ACHN (cell line): ENCODE measurements at regions not wholly inside any gene's neighbourhood (a gene's known extent, or its start where the extent isn't known, plus 50 kb on each side); places are given as distances from the start of the nearest gene placed in this dataset.

Experiments
- DNase-seq: peaks from one replicate; pipeline ENCODE4 v3.0.0-alpha.2; 2015
- in situ Hi-C: cut with HindIII; loops from 2 replicates; pipeline ENCODE4 v1.10.0; 2017; ENCODE audit warnings: low sequenced_read_pairs, low pct_ligation_motif_present, low pct_unique_long_range_greater_than_20kb

DNA sequence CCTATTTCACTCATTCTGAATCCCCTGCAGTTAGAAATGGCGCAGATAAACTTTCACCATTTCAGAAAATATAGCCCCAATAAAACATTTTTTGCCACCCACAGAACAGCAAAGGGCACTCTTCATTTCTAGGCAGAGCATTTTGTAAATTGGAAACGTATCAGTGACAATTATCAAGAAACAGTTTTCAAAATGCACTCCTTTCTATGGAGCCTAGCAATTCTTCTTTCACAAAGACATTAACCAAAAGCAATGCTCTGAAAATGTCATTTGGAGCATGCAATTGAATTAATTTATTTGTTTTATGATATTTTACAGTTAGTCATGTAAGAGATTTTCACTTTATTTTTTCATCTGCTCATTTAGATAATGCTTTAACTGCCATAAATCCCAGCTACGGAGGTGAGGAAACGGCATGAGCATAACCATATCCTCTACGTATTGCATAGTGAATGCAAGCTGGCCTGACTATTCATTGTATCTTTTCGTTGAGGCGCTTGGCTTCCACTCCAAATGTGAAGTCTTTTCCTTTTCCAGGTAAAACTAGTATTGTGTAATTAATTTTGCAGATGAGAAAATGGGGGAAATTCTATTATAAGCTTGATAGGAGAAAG is 813.4 kb downstream of the C6orf118 start:
- no peak for DNase-seq
- in situ Hi-C loops, result no loop called here

GRCh38 chr6:164478426-164478825 is 831.0 kb downstream of the C6orf118 start:
- no peak for DNase-seq
- in situ Hi-C loops, result no loop called here

DNA sequence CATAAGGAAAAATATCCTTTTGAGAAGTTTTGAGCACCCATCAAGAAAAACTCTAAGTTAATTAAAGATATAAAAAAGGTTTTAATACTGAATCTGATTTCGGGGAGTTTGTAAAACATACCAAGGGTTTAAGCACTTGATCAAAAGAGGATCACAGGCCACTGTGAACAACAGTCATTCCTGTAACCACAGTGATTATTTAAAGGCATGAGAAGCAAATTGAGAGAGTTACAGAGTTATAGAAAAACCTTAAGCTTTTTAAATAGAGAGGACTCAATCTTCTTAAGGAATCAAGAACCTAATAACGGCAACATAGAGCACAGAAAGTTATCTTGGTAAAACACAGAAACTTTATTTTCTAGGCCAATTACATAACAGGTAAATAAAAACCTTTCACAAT is 831.6 kb downstream of the C6orf118 start:
- DNase-seq, result no peak
- in situ Hi-C loops, result no loop called here

DNA sequence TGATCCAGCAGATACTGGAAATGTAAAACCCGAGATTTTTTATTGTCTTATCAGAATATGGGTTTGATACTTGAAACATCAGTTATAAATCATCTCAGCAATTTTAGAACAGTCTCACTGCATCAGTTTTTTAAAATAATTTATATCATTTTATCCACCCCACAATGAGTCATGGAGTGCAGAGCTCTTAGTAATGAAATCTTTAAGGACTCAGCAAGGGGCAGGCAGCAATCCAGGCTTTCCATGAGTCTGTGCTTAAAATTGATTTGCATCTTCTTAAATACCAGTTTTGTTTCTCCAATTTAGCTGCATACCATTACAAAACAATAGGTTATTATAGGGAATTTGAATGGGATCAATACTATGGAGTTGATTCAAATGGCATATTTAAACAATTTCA is 832.3 kb downstream of the C6orf118 start:
- in situ Hi-C loops, result no loop called here
- DNase-seq, result no peak

- DNase-seq, result no peak
- in situ Hi-C loops, result no loop called here
Observed at GRCh38 chr6:164469276-164469949, 840.0 kb downstream of the C6orf118 start.

DNA sequence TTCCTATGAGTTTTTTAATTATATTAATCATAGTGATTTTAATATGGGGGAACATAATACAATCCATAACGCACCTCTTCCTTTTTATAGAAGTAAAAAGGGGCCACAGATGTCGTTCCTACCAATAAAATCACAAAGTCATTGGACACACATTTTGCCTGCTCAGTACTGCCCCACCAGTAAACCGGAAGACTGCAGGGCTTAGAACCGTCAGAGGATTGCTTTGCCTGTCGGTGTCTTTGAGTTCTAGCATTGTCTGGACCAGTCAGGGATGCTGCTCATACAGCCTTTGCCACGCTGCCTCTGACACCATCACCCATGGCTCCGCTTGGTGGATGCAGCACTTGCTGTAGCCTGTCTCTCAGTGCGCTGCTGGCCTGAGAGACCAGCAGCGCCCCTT is 853.6 kb downstream of the C6orf118 start:
- in situ Hi-C loops, result no loop called here
- DNase-seq, result no peak

DNA sequence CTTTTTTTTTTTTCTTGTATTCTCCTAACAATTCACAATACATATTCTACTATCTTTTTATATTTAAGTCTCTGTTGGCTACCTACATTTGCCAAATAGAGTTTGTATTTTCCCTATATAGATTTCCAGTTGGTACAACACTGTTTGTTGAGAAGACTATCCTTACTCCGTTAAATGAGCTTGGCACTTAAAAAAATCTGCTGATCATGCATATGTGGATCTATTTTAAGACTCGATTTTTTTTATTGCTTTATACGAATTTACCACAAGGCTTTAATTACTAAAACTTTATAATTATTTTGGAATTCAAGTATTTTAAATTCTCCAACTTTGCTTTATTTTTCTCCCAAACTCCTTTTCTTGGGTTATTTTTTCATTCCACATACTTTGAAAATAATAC is 855.6 kb downstream of the C6orf118 start:
- no peak for DNase-seq
- in situ Hi-C loops, result no loop called here

DNA sequence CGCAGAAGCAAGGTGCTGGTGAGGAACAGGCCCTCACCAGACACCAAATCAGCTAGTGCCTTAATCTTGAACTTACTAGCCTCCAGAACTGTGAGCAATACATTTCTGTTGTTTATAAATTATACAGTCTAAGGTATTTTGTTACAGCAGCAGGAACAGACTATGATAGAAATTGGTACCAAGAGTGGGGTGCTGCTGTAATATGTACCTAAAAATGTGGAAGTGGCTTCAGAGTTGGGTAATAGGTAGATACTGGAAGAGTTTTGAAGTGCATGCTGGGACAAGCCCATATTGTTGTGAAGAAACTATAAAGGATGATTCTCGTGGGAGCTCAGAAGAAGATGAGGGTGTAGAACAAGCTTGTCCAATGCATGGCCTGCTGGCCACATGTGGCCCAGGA is 866.8 kb downstream of the C6orf118 start:
- in situ Hi-C loops, result no loop called here
- DNase-seq, result no peak

DNA sequence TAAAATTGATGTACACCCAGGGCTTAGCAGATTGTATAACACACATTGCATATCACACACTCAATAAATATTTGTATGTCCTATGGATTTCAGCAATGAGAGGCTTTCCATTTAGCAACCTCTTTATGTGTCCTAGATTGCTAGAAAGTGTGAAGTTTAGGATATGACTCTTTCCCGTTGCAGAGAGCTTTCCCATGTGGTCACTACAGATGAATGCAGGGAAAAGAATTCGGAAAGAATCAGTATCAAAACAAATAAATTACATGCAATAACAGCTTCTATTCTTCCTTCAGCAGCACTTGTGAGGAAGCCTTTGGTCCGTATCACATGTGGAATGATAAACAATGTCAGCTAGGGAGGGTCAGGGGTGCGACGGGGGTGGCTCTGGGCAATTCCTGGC is 870.1 kb downstream of the C6orf118 start:
- in situ Hi-C loops, result no loop called here
- no peak for DNase-seq

DNA sequence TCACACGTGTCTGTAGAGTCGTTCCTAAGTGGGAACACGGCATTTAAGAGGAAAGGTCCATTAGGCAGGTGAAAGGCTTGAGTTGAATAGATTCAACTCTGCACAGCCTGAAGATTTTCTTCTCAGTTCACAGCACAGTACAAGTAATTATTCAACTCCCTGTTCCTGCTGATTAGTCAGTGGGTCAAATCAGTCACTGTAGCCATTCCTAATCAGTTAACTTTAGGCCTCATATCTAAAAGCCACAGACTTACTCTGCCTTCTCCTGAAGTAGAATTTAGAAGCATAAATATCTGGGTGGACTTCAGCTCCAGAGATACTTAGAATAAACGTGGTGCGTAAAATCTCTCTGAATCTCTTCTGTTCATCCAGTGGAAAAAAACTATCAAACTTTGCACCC is 872.4 kb downstream of the C6orf118 start:
- DNase-seq, result no peak
- in situ Hi-C loops, result no loop called here

- in situ Hi-C loops, result no loop called here
- no peak for DNase-seq
Observed at GRCh38 chr6:164427728-164428402, 881.5 kb downstream of the C6orf118 start.

DNA sequence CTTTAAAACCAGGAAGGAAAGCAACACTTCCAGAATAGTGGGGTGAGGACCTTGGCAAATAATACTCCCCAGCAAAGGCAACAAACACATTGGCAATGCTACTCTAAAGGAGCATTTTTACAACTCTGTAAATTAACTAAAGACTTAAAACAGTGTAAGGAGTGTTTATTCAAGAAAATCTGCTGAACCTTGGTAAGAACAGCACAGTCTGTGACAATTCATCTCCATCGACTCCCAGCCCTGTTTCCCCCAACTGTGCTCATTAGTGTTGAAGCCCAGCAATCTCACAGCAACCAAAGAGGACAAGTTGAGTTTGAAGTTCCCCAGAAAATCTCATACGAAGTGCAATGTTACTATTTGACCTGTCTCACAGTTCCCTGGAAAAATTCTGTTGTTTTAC is 884.9 kb downstream of the C6orf118 start:
- in situ Hi-C loops, result no loop called here

GRCh38 chr6:164419099-164419498 is 890.3 kb downstream of the C6orf118 start:
- in situ Hi-C loops, result no loop called here
- DNase-seq, result no peak

More for the DNA sequence above, 884.9 kb downstream of the C6orf118 start:
- DNase-seq, result no peak

DNA sequence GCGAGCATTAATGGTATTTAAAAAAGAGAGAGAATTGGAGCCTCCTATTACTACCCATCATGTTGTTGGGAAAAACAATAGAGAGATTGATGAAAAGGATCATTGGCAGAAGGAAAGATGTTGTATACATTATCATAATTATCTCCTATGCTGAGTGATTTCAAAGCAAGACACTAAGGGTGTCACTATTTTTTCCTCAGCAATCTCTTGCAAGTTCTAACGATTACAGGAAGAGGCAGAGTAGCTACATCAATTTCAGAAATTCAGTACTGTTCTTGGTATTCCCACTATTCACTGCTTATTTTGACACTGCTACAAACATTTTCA is 891.2 kb downstream of the C6orf118 start:
- DNase-seq, result no peak
- in situ Hi-C loops, result no loop called here

- in situ Hi-C loops, result no loop called here
- DNase-seq, result no peak
Observed at GRCh38 chr6:164417537-164418261, 891.7 kb downstream of the C6orf118 start.

DNA sequence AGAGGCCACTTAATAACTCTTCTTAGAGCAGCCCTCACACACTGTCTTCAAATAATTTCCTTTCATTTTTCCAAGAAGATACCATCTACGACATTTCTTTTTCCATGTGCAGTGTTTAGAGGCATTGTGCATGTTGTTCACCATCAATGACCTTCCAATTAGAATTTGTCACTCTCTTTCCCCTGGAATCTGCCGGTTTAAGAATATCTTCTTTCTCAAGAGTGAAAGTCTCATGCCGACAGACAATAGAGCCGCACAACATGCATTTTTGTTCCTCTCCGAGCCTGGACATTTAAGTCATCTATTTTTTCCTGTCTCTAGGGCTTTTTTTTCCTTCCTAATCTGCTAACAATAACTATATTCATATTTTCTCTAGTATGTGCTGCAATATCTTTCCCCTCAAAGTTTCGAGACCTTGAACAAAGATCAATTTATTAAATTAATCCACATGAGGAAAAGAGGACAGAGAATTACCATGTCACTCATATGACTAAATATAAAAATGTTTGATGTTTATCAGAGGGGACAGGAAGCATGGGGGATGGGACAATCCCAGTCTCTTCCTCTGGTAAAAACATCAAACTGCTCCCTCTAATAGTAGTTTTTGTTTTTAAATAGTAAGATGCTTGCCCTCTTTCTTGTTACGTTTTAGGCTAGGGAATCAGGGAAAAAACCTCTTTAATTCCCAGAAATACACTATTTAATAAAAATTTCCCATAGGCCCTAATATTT is 893.4 kb downstream of the C6orf118 start:
- DNase-seq, result no peak
- in situ Hi-C loops, result no loop called here

GRCh38 chr6:164414695-164415094 is 894.7 kb downstream of the C6orf118 start:
- no peak for DNase-seq
- in situ Hi-C loops, result no loop called here

DNA sequence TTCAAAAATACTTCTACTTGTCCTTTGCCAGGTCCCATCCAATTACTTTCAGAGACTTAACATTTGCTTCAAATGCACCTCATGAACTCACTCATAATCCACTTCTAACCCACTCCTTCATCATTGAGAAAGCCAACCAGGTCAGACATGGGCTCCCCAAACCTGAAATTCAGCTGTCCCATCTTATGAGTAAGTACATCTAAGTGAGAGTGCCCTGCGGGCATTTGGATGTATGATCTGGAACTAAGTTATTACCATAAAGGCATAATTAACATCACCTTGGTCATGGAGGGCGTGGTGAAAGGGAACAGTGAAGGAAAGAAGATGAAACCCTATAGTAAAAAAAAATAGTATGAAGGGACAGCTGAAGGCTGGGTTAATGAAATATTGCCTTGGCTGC is 896.8 kb downstream of the C6orf118 start:
- in situ Hi-C loops, result no loop called here

GRCh38 chr6:164410017-164410416 is 899.4 kb downstream of the C6orf118 start:
- DNase-seq, result no peak
- in situ Hi-C loops, result no loop called here

More for the DNA sequence above, 896.8 kb downstream of the C6orf118 start:
- DNase-seq, result no peak
